ENCODE measurements at regions not wholly inside any gene's neighbourhood (a gene's known extent, or its start where the extent isn't known, plus 50 kb on each side); places are given as distances from the start of the nearest gene placed in this dataset.

GRCh38 chr6:51360287-51360686, 541.6 kb downstream of the TFAP2B start:
- Histone ChIP-seq H3K27me3 (peaks cover 7% of the 10 kb centered on the region), H3K9me3 (no peaks in the 10 kb centered on the region), H3K4me1 (ENCODE audit: control insufficient read depth in 1 of 2, insufficient read depth in 1 of 2, low read depth in 1 of 2, low read length in 1 of 2) (no peaks in the 10 kb centered on the region), H3K36me3 (no peaks in the 10 kb centered on the region), H3K27ac (no peak overlapping the region), H3K4me3 (ENCODE audit: low read depth in 1 of 2, low read length in 1 of 2) (no peak overlapping the region)
- TF ChIP-seq, protein P1, sequence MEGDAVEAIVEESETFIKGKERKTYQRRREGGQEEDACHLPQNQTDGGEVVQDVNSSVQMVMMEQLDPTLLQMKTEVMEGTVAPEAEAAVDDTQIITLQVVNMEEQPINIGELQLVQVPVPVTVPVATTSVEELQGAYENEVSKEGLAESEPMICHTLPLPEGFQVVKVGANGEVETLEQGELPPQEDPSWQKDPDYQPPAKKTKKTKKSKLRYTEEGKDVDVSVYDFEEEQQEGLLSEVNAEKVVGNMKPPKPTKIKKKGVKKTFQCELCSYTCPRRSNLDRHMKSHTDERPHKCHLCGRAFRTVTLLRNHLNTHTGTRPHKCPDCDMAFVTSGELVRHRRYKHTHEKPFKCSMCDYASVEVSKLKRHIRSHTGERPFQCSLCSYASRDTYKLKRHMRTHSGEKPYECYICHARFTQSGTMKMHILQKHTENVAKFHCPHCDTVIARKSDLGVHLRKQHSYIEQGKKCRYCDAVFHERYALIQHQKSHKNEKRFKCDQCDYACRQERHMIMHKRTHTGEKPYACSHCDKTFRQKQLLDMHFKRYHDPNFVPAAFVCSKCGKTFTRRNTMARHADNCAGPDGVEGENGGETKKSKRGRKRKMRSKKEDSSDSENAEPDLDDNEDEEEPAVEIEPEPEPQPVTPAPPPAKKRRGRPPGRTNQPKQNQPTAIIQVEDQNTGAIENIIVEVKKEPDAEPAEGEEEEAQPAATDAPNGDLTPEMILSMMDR (IDR thresholded peaks at IDR 0.05), result no peak

GRCh38 chr6:51365566-51365965, 546.9 kb downstream of the TFAP2B start:
- TF ChIP-seq, protein P1 (IDR thresholded peaks at IDR 0.05), result no peak
- Histone ChIP-seq H3K4me1 (ENCODE audit: control insufficient read depth in 1 of 2, insufficient read depth in 1 of 2, low read depth in 1 of 2, low read length in 1 of 2) (no peaks in the 10 kb centered on the region), H3K4me3 (ENCODE audit: low read depth in 1 of 2, low read length in 1 of 2) (no peak overlapping the region), H3K27me3 (peaks cover 6% of the 10 kb centered on the region), H3K36me3 (no peaks in the 10 kb centered on the region), H3K27ac (no peak overlapping the region), H3K9me3 (no peaks in the 10 kb centered on the region)

- TF ChIP-seq, protein P1 (IDR thresholded peaks at IDR 0.05), result no peak
- Histone ChIP-seq H3K27ac (no peak overlapping the region), H3K36me3 (no peaks in the 10 kb centered on the region), H3K27me3 (peaks cover 6% of the 10 kb centered on the region), H3K4me3 (ENCODE audit: low read depth in 1 of 2, low read length in 1 of 2) (no peak overlapping the region), H3K9me3 (no peaks in the 10 kb centered on the region), H3K4me1 (ENCODE audit: control insufficient read depth in 1 of 2, insufficient read depth in 1 of 2, low read depth in 1 of 2, low read length in 1 of 2) (no peaks in the 10 kb centered on the region)
These were observed 550.8 kb downstream of the TFAP2B start for GRCh38 chr6:51369485-51369884.

DNA sequence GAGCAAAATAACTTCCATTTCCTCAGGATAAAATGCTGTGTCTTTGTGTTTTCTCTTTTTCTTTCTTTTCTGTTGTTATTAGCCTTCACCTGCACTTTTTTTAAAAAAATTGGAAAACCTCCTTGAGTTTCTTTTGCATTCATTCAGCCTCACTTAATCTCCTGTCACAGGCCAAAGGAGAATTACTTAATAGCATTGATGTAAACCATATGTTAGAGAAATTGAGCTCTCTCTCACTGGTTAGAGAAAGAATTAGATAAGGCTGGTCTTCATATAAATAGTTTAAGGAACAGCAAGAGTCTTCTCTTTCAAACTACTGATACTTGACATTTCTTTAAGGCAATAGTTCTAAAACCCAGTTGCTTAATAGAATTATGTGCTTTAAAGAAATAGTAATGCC, 564.2 kb downstream of the TFAP2B start:
- Histone ChIP-seq H3K4me3 (ENCODE audit: low read depth in 1 of 2, low read length in 1 of 2) (no peak overlapping the region), H3K9me3 (no peaks in the 10 kb centered on the region), H3K36me3 (no peaks in the 10 kb centered on the region), H3K27me3 (no peaks in the 10 kb centered on the region), H3K27ac (no peak overlapping the region), H3K4me1 (ENCODE audit: control insufficient read depth in 1 of 2, insufficient read depth in 1 of 2, low read depth in 1 of 2, low read length in 1 of 2) (no peaks in the 10 kb centered on the region)
- TF ChIP-seq, protein P1 (IDR thresholded peaks at IDR 0.05), result no peak

DNA sequence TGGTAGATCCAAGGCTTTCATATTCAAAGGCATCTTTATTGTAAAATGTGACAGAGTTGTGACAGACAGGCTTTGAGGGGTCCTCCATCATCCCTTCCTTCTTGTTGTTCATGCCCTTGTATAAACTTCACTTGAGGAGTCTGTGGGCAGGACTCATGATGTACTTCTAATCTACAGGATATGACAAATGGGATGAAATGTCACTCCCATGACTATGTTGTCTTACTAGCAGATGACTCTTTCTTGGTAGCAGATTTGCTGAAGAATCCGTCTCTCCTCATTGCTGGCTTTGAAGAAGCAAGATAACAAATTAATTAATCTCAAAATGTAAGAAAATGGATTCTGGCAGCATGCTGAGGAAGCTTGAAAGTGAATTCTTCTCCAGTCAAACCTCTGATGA, 566.1 kb downstream of the TFAP2B start:
- Histone ChIP-seq H3K9me3 (no peaks in the 10 kb centered on the region), H3K4me1 (ENCODE audit: control insufficient read depth in 1 of 2, insufficient read depth in 1 of 2, low read depth in 1 of 2, low read length in 1 of 2) (no peaks in the 10 kb centered on the region), H3K27ac (no peak overlapping the region), H3K4me3 (ENCODE audit: low read depth in 1 of 2, low read length in 1 of 2) (no peak overlapping the region), H3K27me3 (no peaks in the 10 kb centered on the region), H3K36me3 (no peaks in the 10 kb centered on the region)
- TF ChIP-seq, protein P1 (IDR thresholded peaks at IDR 0.05), result no peak

- Histone ChIP-seq H3K4me1 (ENCODE audit: control insufficient read depth in 1 of 2, insufficient read depth in 1 of 2, low read depth in 1 of 2, low read length in 1 of 2) (no peaks in the 10 kb centered on the region), H3K27me3 (no peaks in the 10 kb centered on the region), H3K9me3 (no peaks in the 10 kb centered on the region), H3K4me3 (ENCODE audit: low read depth in 1 of 2, low read length in 1 of 2) (no peak overlapping the region), H3K36me3 (no peaks in the 10 kb centered on the region), H3K27ac (no peak overlapping the region)
- TF ChIP-seq, protein P1 (IDR thresholded peaks at IDR 0.05), result no peak
These were observed 567.7 kb downstream of the TFAP2B start for GRCh38 chr6:51386347-51386836.

Measured in neutrophil (primary cell).